KMS-11 (cell line): ENCODE measurements at regions not wholly inside any gene's neighbourhood (a gene's known extent, or its start where the extent isn't known, plus 50 kb on each side); places are given as distances from the start of the nearest gene placed in this dataset.

Experiments used
- H2AFZ ChIP-seq: fragments of 200-600 bp; sonication (generic); 2 replicates; pipeline ENCODE4 v1.6.1; 2016; ENCODE audit warnings: antibody characterized with exemption, mixed run types, low read depth
- H3K27ac ChIP-seq: fragments of 200-600 bp; sonication (generic); 2 replicates; pipeline ENCODE4 v1.6.1; 2016; ENCODE audit warnings: mild to moderate bottlenecking, mixed run types
- H3K27me3 ChIP-seq: fragments of 200-600 bp; sonication (generic); 2 replicates; pipeline ENCODE4 v1.6.1; 2017; ENCODE audit warnings: mild to moderate bottlenecking, low read depth, mixed run types, moderate library complexity; ENCODE audit not compliant: insufficient read depth
- H3K36me3 ChIP-seq: fragments of 200-600 bp; sonication (generic); 2 replicates; pipeline ENCODE4 v1.6.1; 2017; ENCODE audit warnings: mild to moderate bottlenecking, mixed run types; ENCODE audit not compliant: insufficient read depth
- H3K4me1 ChIP-seq: fragments of 200-600 bp; sonication (generic); 2 replicates; pipeline ENCODE4 v1.6.1; 2016; ENCODE audit warnings: mild to moderate bottlenecking, low read depth, mixed run types; ENCODE audit not compliant: poor library complexity, severe bottlenecking
- H3K4me2 ChIP-seq: fragments of 200-600 bp; sonication (generic); 2 replicates; pipeline ENCODE4 v1.7.0; 2016; ENCODE audit warnings: mild to moderate bottlenecking, mixed run types
- H3K4me3 ChIP-seq: fragments of 200-600 bp; sonication (generic); IDR thresholded peaks from 2 replicates; pipeline ENCODE4 v1.6.1; 2017; ENCODE audit warnings: low read depth, low read length, mixed read lengths; ENCODE audit not compliant: insufficient read depth
- H3K79me2 ChIP-seq: fragments of 200-600 bp; sonication (generic); 2 replicates; pipeline ENCODE4 v1.6.1; 2016; ENCODE audit warnings: low read depth, mixed run types; ENCODE audit not compliant: insufficient read depth
- H3K9ac ChIP-seq: fragments of 200-600 bp; sonication (generic); 2 replicates; pipeline ENCODE4 v1.6.1; 2016; ENCODE audit warnings: mild to moderate bottlenecking, mixed run types
- H4K20me1 ChIP-seq: fragments of 200-600 bp; sonication (generic); 2 replicates; pipeline ENCODE4 v1.6.1; 2016; ENCODE audit warnings: mild to moderate bottlenecking, mixed run types; ENCODE audit not compliant: insufficient read depth
- CTCF ChIP-seq: fragments of 200-600 bp; sonication (generic); conservative IDR thresholded peaks from 2 replicates; pipeline ENCODE4 v1.6.1; 2017; ENCODE audit warnings: low read depth, mild to moderate bottlenecking, antibody characterized with exemption, low read length, moderate library complexity, mixed read lengths

- Histone ChIP-seq H3K27ac (no peak overlapping the region), H3K36me3 (no peaks in the 10 kb centered on the region), H3K4me1 (no peaks in the 10 kb centered on the region), H3K79me2 (no peaks in the 10 kb centered on the region), H3K27me3 (no peaks in the 10 kb centered on the region), H2AFZ (no peak overlapping the region), H4K20me1 (no peaks in the 10 kb centered on the region), H3K9ac (no peak overlapping the region), H3K4me2 (no peak overlapping the region), H3K4me3 (no peak overlapping the region)
- no peak for TF ChIP-seq CTCF
Observed at GRCh38 chr2:167793725-167794124, 453.7 kb downstream of the STK39 start.

- TF ChIP-seq CTCF: no peak
Observed at GRCh38 chr2:167792126-167792525, 455.3 kb downstream of the STK39 start.

GRCh38 chr2:167790781-167791450, 456.5 kb downstream of the STK39 start:
- Histone ChIP-seq H4K20me1 (no peaks in the 10 kb centered on the region), H3K27me3 (no peaks in the 10 kb centered on the region), H2AFZ (no peak overlapping the region), H3K27ac (no peak overlapping the region), H3K79me2 (no peaks in the 10 kb centered on the region), H3K4me2 (no peak overlapping the region), H3K4me1 (no peaks in the 10 kb centered on the region), H3K36me3 (no peaks in the 10 kb centered on the region), H3K4me3 (no peak overlapping the region), H3K9ac (no peak overlapping the region)
- no peak for TF ChIP-seq CTCF

More at GRCh38 chr2:167792126-167792525, 455.3 kb downstream of the STK39 start:
- Histone ChIP-seq H3K36me3 (no peaks in the 10 kb centered on the region), H3K9ac (no peak overlapping the region), H3K4me1 (no peaks in the 10 kb centered on the region), H3K79me2 (no peaks in the 10 kb centered on the region), H3K4me2 (no peak overlapping the region), H3K27me3 (no peaks in the 10 kb centered on the region), H4K20me1 (no peaks in the 10 kb centered on the region), H3K4me3 (no peak overlapping the region), H2AFZ (no peak overlapping the region), H3K27ac (no peak overlapping the region)

- H3K36me3 ChIP-seq: no peaks in the 10 kb centered on the region
- H4K20me1 ChIP-seq: no peaks in the 10 kb centered on the region
- no peak overlapping the region for H3K4me2 ChIP-seq
- H3K4me3 ChIP-seq: no peak overlapping the region
- H3K4me1 ChIP-seq: no peaks in the 10 kb centered on the region
- H2AFZ ChIP-seq: no peak overlapping the region
- TF ChIP-seq CTCF: no peak
- no peaks in the 10 kb centered on the region for H3K79me2 ChIP-seq
- no peak overlapping the region for H3K27ac ChIP-seq
- no peaks in the 10 kb centered on the region for H3K27me3 ChIP-seq
- H3K9ac ChIP-seq: no peak overlapping the region
Observed at GRCh38 chr2:167790189-167790588, 457.2 kb downstream of the STK39 start.
